Activated effector memory CD4-positive, alpha-beta T cell treated with Interleukin-2 at 50 U/mL for 16 hours (primary cell): ENCODE measurements at regions not wholly inside any gene's neighbourhood (a gene's known extent, or its start where the extent isn't known, plus 50 kb on each side); places are given as distances from the start of the nearest gene placed in this dataset.

Experiments
- DNase-seq: peaks from one replicate; pipeline ENCODE4 v3.0.0-alpha.2; 2020

- no peak for DNase-seq
Observed at GRCh38 chr10:128866551-128866950, 600.5 kb upstream of the MGMT start.

GRCh38 chr10:128867210-128867609 is 599.8 kb upstream of the MGMT start:
- no peak for DNase-seq

GRCh38 chr10:128867819-128868218 is 599.2 kb upstream of the MGMT start:
- DNase-seq: no peak

GRCh38 chr10:128868481-128868880 is 598.6 kb upstream of the MGMT start:
- DNase-seq: no peak

- no peak for DNase-seq
Observed at GRCh38 chr10:128869101-128869749, 597.8 kb upstream of the MGMT start.

- no peak for DNase-seq
Observed at GRCh38 chr10:128870830-128871597, 596.0 kb upstream of the MGMT start.

GRCh38 chr10:128871671-128872231 is 595.3 kb upstream of the MGMT start:
- DNase-seq: no peak

GRCh38 chr10:128873411-128874054 is 593.5 kb upstream of the MGMT start:
- no peak for DNase-seq

- no peak for DNase-seq
Observed at GRCh38 chr10:128874331-128874730, 592.7 kb upstream of the MGMT start.

- DNase-seq: no peak
Observed at GRCh38 chr10:128875030-128875744, 591.9 kb upstream of the MGMT start.

- DNase-seq: no peak
Observed at GRCh38 chr10:128875956-128876736, 590.9 kb upstream of the MGMT start.

GRCh38 chr10:128877141-128877540 is 589.9 kb upstream of the MGMT start:
- no peak for DNase-seq

- no peak for DNase-seq
Observed at GRCh38 chr10:128877936-128878335, 589.1 kb upstream of the MGMT start.

GRCh38 chr10:128879030-128879429 is 588.0 kb upstream of the MGMT start:
- no peak for DNase-seq

GRCh38 chr10:128879441-128880140 is 587.5 kb upstream of the MGMT start:
- DNase-seq: no peak

- no peak for DNase-seq
Observed at GRCh38 chr10:128880159-128880725, 586.8 kb upstream of the MGMT start.

GRCh38 chr10:128881086-128881485 is 586.0 kb upstream of the MGMT start:
- no peak for DNase-seq

GRCh38 chr10:128883231-128884032 is 583.6 kb upstream of the MGMT start:
- no peak for DNase-seq

- DNase-seq: no peak
Observed at GRCh38 chr10:128884033-128884425, 583.0 kb upstream of the MGMT start.

- DNase-seq: no peak
Observed at GRCh38 chr10:128884496-128885072, 582.5 kb upstream of the MGMT start.
